Suprapubic skin (tissue), 4 donors: ENCODE measurements at regions not wholly inside any gene's neighbourhood (a gene's known extent, or its start where the extent isn't known, plus 50 kb on each side); places are given as distances from the start of the nearest gene placed in this dataset.

Experiments used
- CTCF ChIP-seq, 2 donors: fragments of 200-600 bp in 1 of 2; fragments of 450-650 bp in 1 of 2; sonication (generic) in 1 of 2; IDR thresholded peaks; one replicate each; pipeline ENCODE4 v1.5.1; 2016 to 2019; ENCODE audit warnings: antibody characterized with exemption in 2 of 2, mild to moderate bottlenecking in 1 of 2, moderate library complexity in 1 of 2
- EP300 ChIP-seq: sonication (generic); formaldehyde crosslinking; IDR thresholded peaks from one replicate; pipeline ENCODE4 v1.6.1; 2017; ENCODE audit warnings: antibody characterized with exemption
- POLR2A ChIP-seq, 2 donors: fragments of 450-650 bp; IDR thresholded peaks; one replicate each; pipeline ENCODE4 v1.6.1; 2017; ENCODE audit warnings: antibody characterized with exemption in 2 of 2, mild to moderate bottlenecking in 2 of 2, moderate library complexity in 2 of 2
- POLR2AphosphoS5 ChIP-seq, 3 donors: sonication (generic); formaldehyde crosslinking; IDR thresholded peaks; one replicate each; pipeline ENCODE4 v1.6.1; 2017; ENCODE audit warnings: antibody characterized with exemption in 3 of 3

- TF ChIP-seq CTCF (IDR thresholded peaks at IDR 0.05): no peak
- TF ChIP-seq POLR2A (IDR thresholded peaks at IDR 0.05): no peak
- TF ChIP-seq EP300: no peak
- TF ChIP-seq POLR2AphosphoS5 (IDR thresholded peaks at IDR 0.05): no peak
Observed at GRCh38 chr9:135253305-135254004, 166.0 kb downstream of the OLFM1 start.
